Keratinocyte (primary cell): ENCODE measurements at regions not wholly inside any gene's neighbourhood (a gene's known extent, or its start where the extent isn't known, plus 50 kb on each side); places are given as distances from the start of the nearest gene placed in this dataset.
"Not testable (repeated sequence)": the region's sequence is repeated elsewhere in the genome, so short reads cannot be mapped to it uniquely, and the experiment has no call there.

ENCODE experiments used
- DNase-seq: peaks from one replicate; pipeline ENCODE4 v3.0.0-alpha.2; 2011; ENCODE audit warnings: low read depth, missing footprints, low spot score
- FAIRE-seq: peaks from 2 replicates; lab custom pipeline; 2011; peaks lifted over from hg19 to GRCh38; lab: Jason Lieb, UNC
- H2AFZ ChIP-seq: 2 replicates; pipeline ENCODE4 v1.6.0; 2012; ENCODE audit warnings: low read length, control low read depth, inconsistent platforms; ENCODE audit not compliant: control insufficient read depth
- H3K27ac ChIP-seq: 2 replicates; pipeline ENCODE4 v1.5.1; 2011; ENCODE audit warnings: low read length; ENCODE audit not compliant: control insufficient read depth, insufficient read depth
- H3K27me3 ChIP-seq: 3 replicates; pipeline ENCODE4 v1.6.0; 2011; ENCODE audit warnings: low read length; ENCODE audit not compliant: control insufficient read depth, insufficient read depth; ENCODE audit errors: extremely low read depth
- H3K36me3 ChIP-seq, 2 experiments: 2 replicates in 1 of 2; 3 replicates in 1 of 2; pipeline ENCODE4 v1.5.1; 2011; ENCODE audit warnings: low read length in 2 of 2, mild to moderate bottlenecking in 1 of 2; ENCODE audit not compliant: control insufficient read depth in 2 of 2, insufficient read depth in 2 of 2; ENCODE audit errors: extremely low read depth in 1 of 2
- H3K4me1 ChIP-seq: 3 replicates; pipeline ENCODE4 v1.5.1; 2011; ENCODE audit warnings: low read length; ENCODE audit not compliant: control insufficient read depth, insufficient read depth; ENCODE audit errors: extremely low read depth
- H3K4me2 ChIP-seq: 3 replicates; pipeline ENCODE4 v1.6.0; 2011; ENCODE audit warnings: low read depth, low read length; ENCODE audit not compliant: control insufficient read depth, insufficient read depth; ENCODE audit errors: extremely low read depth
- H3K4me3 ChIP-seq, 3 experiments: fragments of 200-600 bp in 1 of 3; sonication (generic) in 1 of 3; 2 replicates in 2 of 3; 3 replicates in 1 of 3; pipeline ENCODE4 v1.5.1; 2011 to 2016; ENCODE audit warnings: low read length in 3 of 3, mild to moderate bottlenecking in 3 of 3, control low read depth in 2 of 3, inconsistent platforms in 1 of 3, low read depth in 1 of 3, mixed read lengths in 1 of 3, mixed run types in 1 of 3, moderate library complexity in 1 of 3; ENCODE audit not compliant: control insufficient read depth in 2 of 3, insufficient read depth in 2 of 3; ENCODE audit errors: extremely low read depth in 1 of 3
- H3K79me2 ChIP-seq: 2 replicates; pipeline ENCODE4 v1.6.0; 2012; ENCODE audit warnings: low read length; ENCODE audit not compliant: control insufficient read depth, insufficient read depth
- H3K9ac ChIP-seq: 3 replicates; pipeline ENCODE4 v1.6.0; 2011; ENCODE audit warnings: low read length; ENCODE audit not compliant: control insufficient read depth, insufficient read depth; ENCODE audit errors: extremely low read depth
- H3K9me1 ChIP-seq: 3 replicates; pipeline ENCODE4 v1.6.0; 2011; ENCODE audit warnings: low read length; ENCODE audit not compliant: control insufficient read depth, insufficient read depth; ENCODE audit errors: extremely low read depth
- H3K9me3 ChIP-seq: 2 replicates; pipeline ENCODE4 v1.5.1; 2012; ENCODE audit warnings: low read depth, low read length; ENCODE audit not compliant: control insufficient read depth
- H4K20me1 ChIP-seq: 3 replicates; pipeline ENCODE4 v1.6.0; 2011; ENCODE audit warnings: low read length; ENCODE audit not compliant: control insufficient read depth, insufficient read depth; ENCODE audit errors: extremely low read depth
- dilution Hi-C: fragments of 300-500 bp; cut with MboI; formaldehyde crosslinking; loops from one replicate; pipeline ENCODE4 v1.7.0; 2020; ENCODE audit warnings: low sequenced_read_pairs; ENCODE audit not compliant: extremely low pct_ligation_motif_present

DNA sequence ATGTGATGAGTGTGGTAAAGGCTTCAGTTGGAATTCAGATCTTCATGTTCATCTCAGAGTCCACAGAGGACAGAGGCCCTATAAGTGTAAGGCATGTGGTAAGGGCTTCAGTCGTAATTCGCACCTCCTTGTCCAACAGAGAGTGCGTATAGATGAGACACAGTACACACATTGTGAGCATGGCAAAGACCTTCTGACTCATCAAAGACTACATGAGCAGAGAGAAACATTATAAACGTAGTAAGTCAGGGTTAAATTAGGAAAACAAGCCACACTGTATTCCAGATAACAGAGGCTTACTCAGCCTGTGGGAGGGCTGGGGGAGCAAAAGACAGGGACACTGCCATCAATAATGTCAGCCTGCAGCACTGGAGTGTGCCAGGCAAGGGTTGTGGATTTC lies 706.2 kb upstream of the DEFB115 start:
- H3K4me1 ChIP-seq, H3K4me2 ChIP-seq, FAIRE-seq, H3K27me3 ChIP-seq, H4K20me1 ChIP-seq, H3K36me3 ChIP-seq, H3K9me1 ChIP-seq, H3K9me3 ChIP-seq, DNase-seq, dilution Hi-C loops, H3K9ac ChIP-seq, H2AFZ ChIP-seq, H3K4me3 ChIP-seq, H3K27ac ChIP-seq, H3K79me2 ChIP-seq: not testable (repeated sequence)

GRCh38 chr20:30556797-30557196 lies 700.7 kb upstream of the DEFB115 start:
- H2AFZ ChIP-seq, H3K9me3 ChIP-seq, H4K20me1 ChIP-seq, H3K4me2 ChIP-seq, H3K4me1 ChIP-seq, H3K27ac ChIP-seq, FAIRE-seq, H3K9me1 ChIP-seq, dilution Hi-C loops, H3K36me3 ChIP-seq, H3K79me2 ChIP-seq, H3K27me3 ChIP-seq, H3K9ac ChIP-seq, H3K4me3 ChIP-seq, DNase-seq: not testable (repeated sequence)

- dilution Hi-C loops, H3K9me3 ChIP-seq, H3K27me3 ChIP-seq, H3K27ac ChIP-seq, H4K20me1 ChIP-seq, H3K9me1 ChIP-seq, FAIRE-seq, H3K9ac ChIP-seq, H3K36me3 ChIP-seq, H3K4me3 ChIP-seq, H3K4me2 ChIP-seq, DNase-seq, H3K4me1 ChIP-seq, H2AFZ ChIP-seq, H3K79me2 ChIP-seq: not testable (repeated sequence)
Observed at GRCh38 chr20:30565086-30565485, 692.4 kb upstream of the DEFB115 start.

- H3K9me1 ChIP-seq, DNase-seq, H4K20me1 ChIP-seq, H3K4me3 ChIP-seq, H3K36me3 ChIP-seq, H3K9ac ChIP-seq, H3K4me2 ChIP-seq, H3K9me3 ChIP-seq, H3K27me3 ChIP-seq, dilution Hi-C loops, H2AFZ ChIP-seq, FAIRE-seq, H3K4me1 ChIP-seq, H3K79me2 ChIP-seq, H3K27ac ChIP-seq: not testable (repeated sequence)
Observed at GRCh38 chr20:30569867-30570266, 687.6 kb upstream of the DEFB115 start.

GRCh38 chr20:30570622-30571021 lies 686.8 kb upstream of the DEFB115 start:
- FAIRE-seq, H3K36me3 ChIP-seq, H3K4me1 ChIP-seq, H3K9me1 ChIP-seq, H3K9me3 ChIP-seq, H3K4me3 ChIP-seq, H3K27ac ChIP-seq, H3K79me2 ChIP-seq, DNase-seq, H3K27me3 ChIP-seq, dilution Hi-C loops, H3K9ac ChIP-seq, H3K4me2 ChIP-seq, H2AFZ ChIP-seq, H4K20me1 ChIP-seq: not testable (repeated sequence)
